GM19240 (cell line): ENCODE measurements at regions not wholly inside any gene's neighbourhood (a gene's known extent, or its start where the extent isn't known, plus 50 kb on each side); places are given as distances from the start of the nearest gene placed in this dataset.
"Not testable (repeated sequence)": the region's sequence is repeated elsewhere in the genome, so short reads cannot be mapped to it uniquely, and the experiment has no call there.

Experiments used
- DNase-seq: peaks from one replicate; pipeline ENCODE4 v3.0.0; 2011; ENCODE audit warnings: low spot score; ENCODE audit not compliant: insufficient read length

- DNase-seq, result no peak
Measured at GRCh38 chr6:169933839-169934698, 182.6 kb downstream of the ERMARD start.

GRCh38 chr6:169933251-169933821, 181.9 kb downstream of the ERMARD start:
- DNase-seq, result no peak

GRCh38 chr6:169932491-169932890, 181.1 kb downstream of the ERMARD start:
- no peak for DNase-seq

- DNase-seq, result no peak
Measured at GRCh38 chr6:169931261-169931660, 179.8 kb downstream of the ERMARD start.

- DNase-seq, result no peak
Measured at GRCh38 chr6:169930799-169931198, 179.4 kb downstream of the ERMARD start.

- DNase-seq, result no peak
Measured at GRCh38 chr6:169927711-169928110, 176.3 kb downstream of the ERMARD start.

GRCh38 chr6:169926617-169927417, 175.4 kb downstream of the ERMARD start:
- no peak for DNase-seq

- DNase-seq, result no peak
Measured at GRCh38 chr6:169923468-169924464, 172.3 kb downstream of the ERMARD start.

GRCh38 chr6:169921853-169922824, 170.7 kb downstream of the ERMARD start:
- no peak for DNase-seq

- DNase-seq, result no peak
Measured at GRCh38 chr6:169921217-169921616, 169.8 kb downstream of the ERMARD start.

GRCh38 chr6:169920359-169921020, 169.1 kb downstream of the ERMARD start:
- no peak for DNase-seq

- DNase-seq, result no peak
Measured at GRCh38 chr6:169918954-169919549, 167.6 kb downstream of the ERMARD start.

GRCh38 chr6:169918239-169918953, 167.0 kb downstream of the ERMARD start:
- DNase-seq, result no peak

GRCh38 chr6:169917153-169917552, 165.7 kb downstream of the ERMARD start:
- DNase-seq, result no peak

GRCh38 chr6:169915769-169916550, 164.5 kb downstream of the ERMARD start:
- DNase-seq, result no peak

- DNase-seq, result not testable (repeated sequence)
Measured at GRCh38 chr6:169913745-169914144, 162.3 kb downstream of the ERMARD start.

- no peak for DNase-seq
Measured at GRCh38 chr6:169913096-169913638, 161.7 kb downstream of the ERMARD start.
